ENCODE measurements at regions not wholly inside any gene's neighbourhood (a gene's known extent, or its start where the extent isn't known, plus 50 kb on each side); places are given as distances from the start of the nearest gene placed in this dataset.

GRCh38 chr16:74232806-74233465 lies 63.7 kb upstream of the PSMD7 start:
- H3K27me3 ChIP-seq (ENCODE audit: insufficient read depth, low read length) = no peaks in the 10 kb centered on the region

GRCh38 chr16:74230126-74230525 lies 66.5 kb upstream of the PSMD7 start:
- Histone ChIP-seq H3K36me3 (ENCODE audit: insufficient read depth, low read depth, low read length) (no peaks in the 10 kb centered on the region), H3K27me3 (ENCODE audit: insufficient read depth, low read length) (no peaks in the 10 kb centered on the region), H3K9me3 (ENCODE audit: insufficient read depth, low read depth, low read length) (no peaks in the 10 kb centered on the region), H3K4me3 (ENCODE audit: low read length) (no peak overlapping the region), H3K9ac (ENCODE audit: low read depth, low read length) (no peak overlapping the region), H3K4me1 (ENCODE audit: insufficient read depth, low read length) (no peaks in the 10 kb centered on the region), H3K27ac (ENCODE audit: low read length) (no peak overlapping the region)

More at GRCh38 chr16:74232806-74233465, 63.7 kb upstream of the PSMD7 start:
- H3K9me3 ChIP-seq (ENCODE audit: insufficient read depth, low read depth, low read length) = no peaks in the 10 kb centered on the region
- H3K36me3 ChIP-seq (ENCODE audit: insufficient read depth, low read depth, low read length) = no peaks in the 10 kb centered on the region
- no peaks in the 10 kb centered on the region for H3K4me1 ChIP-seq (ENCODE audit: insufficient read depth, low read length)
- no peak overlapping the region for H3K27ac ChIP-seq (ENCODE audit: low read length)
- H3K9ac ChIP-seq (ENCODE audit: low read depth, low read length) = no peak overlapping the region
- no peak overlapping the region for H3K4me3 ChIP-seq (ENCODE audit: low read length)

- Histone ChIP-seq H3K4me3 (ENCODE audit: low read length) (peak overlapping the region; percentile 46; the same call in 1 of the 2 replicates), H3K36me3 (ENCODE audit: insufficient read depth, low read depth, low read length) (no peaks in the 10 kb centered on the region), H3K27me3 (ENCODE audit: insufficient read depth, low read length) (no peaks in the 10 kb centered on the region), H3K4me1 (ENCODE audit: insufficient read depth, low read length) (no peaks in the 10 kb centered on the region), H3K9ac (ENCODE audit: low read depth, low read length) (no peak overlapping the region), H3K9me3 (ENCODE audit: insufficient read depth, low read depth, low read length) (no peaks in the 10 kb centered on the region), H3K27ac (ENCODE audit: low read length) (no peak overlapping the region)
Measured at GRCh38 chr16:74226338-74226954, 70.2 kb upstream of the PSMD7 start.

- Histone ChIP-seq H3K27me3 (ENCODE audit: insufficient read depth, low read length) (no peaks in the 10 kb centered on the region), H3K27ac (ENCODE audit: low read length) (no peak overlapping the region), H3K4me1 (ENCODE audit: insufficient read depth, low read length) (no peaks in the 10 kb centered on the region), H3K4me3 (ENCODE audit: low read length) (no peak overlapping the region), H3K36me3 (ENCODE audit: insufficient read depth, low read depth, low read length) (no peaks in the 10 kb centered on the region), H3K9me3 (ENCODE audit: insufficient read depth, low read depth, low read length) (no peaks in the 10 kb centered on the region), H3K9ac (ENCODE audit: low read depth, low read length) (no peak overlapping the region)
Measured at GRCh38 chr16:74224828-74225612, 71.6 kb upstream of the PSMD7 start.

- Histone ChIP-seq H3K27ac (ENCODE audit: low read length) (no peak overlapping the region), H3K4me3 (ENCODE audit: low read length) (no peak overlapping the region), H3K9ac (ENCODE audit: low read depth, low read length) (no peak overlapping the region), H3K9me3 (ENCODE audit: insufficient read depth, low read depth, low read length) (no peaks in the 10 kb centered on the region), H3K27me3 (ENCODE audit: insufficient read depth, low read length) (no peaks in the 10 kb centered on the region), H3K4me1 (ENCODE audit: insufficient read depth, low read length) (no peaks in the 10 kb centered on the region), H3K36me3 (ENCODE audit: insufficient read depth, low read depth, low read length) (no peaks in the 10 kb centered on the region)
Measured at GRCh38 chr16:74221828-74222227, 74.8 kb upstream of the PSMD7 start.

GRCh38 chr16:74219706-74220105 lies 76.9 kb upstream of the PSMD7 start:
- Histone ChIP-seq H3K27me3 (ENCODE audit: insufficient read depth, low read length) (no peaks in the 10 kb centered on the region), H3K9ac (ENCODE audit: low read depth, low read length) (no peak overlapping the region), H3K27ac (ENCODE audit: low read length) (no peak overlapping the region), H3K36me3 (ENCODE audit: insufficient read depth, low read depth, low read length) (no peaks in the 10 kb centered on the region), H3K9me3 (ENCODE audit: insufficient read depth, low read depth, low read length) (no peaks in the 10 kb centered on the region), H3K4me3 (ENCODE audit: low read length) (no peak overlapping the region), H3K4me1 (ENCODE audit: insufficient read depth, low read length) (no peaks in the 10 kb centered on the region)

- H3K27me3 ChIP-seq (ENCODE audit: insufficient read depth, low read length) = no peaks in the 10 kb centered on the region
Measured at GRCh38 chr16:74218871-74219270, 77.7 kb upstream of the PSMD7 start.

GRCh38 chr16:74216319-74216718 lies 80.3 kb upstream of the PSMD7 start:
- Histone ChIP-seq H3K36me3 (ENCODE audit: insufficient read depth, low read depth, low read length) (no peaks in the 10 kb centered on the region), H3K9ac (ENCODE audit: low read depth, low read length) (no peak overlapping the region), H3K4me1 (ENCODE audit: insufficient read depth, low read length) (no peaks in the 10 kb centered on the region), H3K27me3 (ENCODE audit: insufficient read depth, low read length) (no peaks in the 10 kb centered on the region), H3K27ac (ENCODE audit: low read length) (no peak overlapping the region), H3K4me3 (ENCODE audit: low read length) (no peak overlapping the region), H3K9me3 (ENCODE audit: insufficient read depth, low read depth, low read length) (no peaks in the 10 kb centered on the region)

More at GRCh38 chr16:74218871-74219270, 77.7 kb upstream of the PSMD7 start:
- Histone ChIP-seq H3K4me1 (ENCODE audit: insufficient read depth, low read length) (no peaks in the 10 kb centered on the region), H3K9ac (ENCODE audit: low read depth, low read length) (no peak overlapping the region), H3K9me3 (ENCODE audit: insufficient read depth, low read depth, low read length) (no peaks in the 10 kb centered on the region), H3K4me3 (ENCODE audit: low read length) (no peak overlapping the region), H3K36me3 (ENCODE audit: insufficient read depth, low read depth, low read length) (no peaks in the 10 kb centered on the region), H3K27ac (ENCODE audit: low read length) (no peak overlapping the region)

- H3K27me3 ChIP-seq (ENCODE audit: insufficient read depth, low read length) = no peaks in the 10 kb centered on the region
- H3K4me3 ChIP-seq (ENCODE audit: low read length) = no peak overlapping the region
- H3K4me1 ChIP-seq (ENCODE audit: insufficient read depth, low read length) = no peaks in the 10 kb centered on the region
- H3K36me3 ChIP-seq (ENCODE audit: insufficient read depth, low read depth, low read length) = no peaks in the 10 kb centered on the region
- H3K9me3 ChIP-seq (ENCODE audit: insufficient read depth, low read depth, low read length) = no peaks in the 10 kb centered on the region
- H3K9ac ChIP-seq (ENCODE audit: low read depth, low read length) = no peak overlapping the region
- H3K27ac ChIP-seq (ENCODE audit: low read length) = no peak overlapping the region
Measured at GRCh38 chr16:74215249-74215648, 81.4 kb upstream of the PSMD7 start.

- no peak overlapping the region for H3K4me3 ChIP-seq (ENCODE audit: low read length)
- no peaks in the 10 kb centered on the region for H3K36me3 ChIP-seq (ENCODE audit: insufficient read depth, low read depth, low read length)
- H3K27ac ChIP-seq (ENCODE audit: low read length) = no peak overlapping the region
- no peak overlapping the region for H3K9ac ChIP-seq (ENCODE audit: low read depth, low read length)
- no peaks in the 10 kb centered on the region for H3K9me3 ChIP-seq (ENCODE audit: insufficient read depth, low read depth, low read length)
- no peaks in the 10 kb centered on the region for H3K27me3 ChIP-seq (ENCODE audit: insufficient read depth, low read length)
- H3K4me1 ChIP-seq (ENCODE audit: insufficient read depth, low read length) = no peaks in the 10 kb centered on the region
Measured at GRCh38 chr16:74213372-74213771, 83.2 kb upstream of the PSMD7 start.

- Histone ChIP-seq H3K27me3 (ENCODE audit: insufficient read depth, low read length) (no peaks in the 10 kb centered on the region), H3K9me3 (ENCODE audit: insufficient read depth, low read depth, low read length) (no peaks in the 10 kb centered on the region), H3K9ac (ENCODE audit: low read depth, low read length) (no peak overlapping the region), H3K4me3 (ENCODE audit: low read length) (no peak overlapping the region), H3K27ac (ENCODE audit: low read length) (no peak overlapping the region), H3K36me3 (ENCODE audit: insufficient read depth, low read depth, low read length) (no peaks in the 10 kb centered on the region), H3K4me1 (ENCODE audit: insufficient read depth, low read length) (no peaks in the 10 kb centered on the region)
Measured at GRCh38 chr16:74210245-74210644, 86.4 kb upstream of the PSMD7 start.

GRCh38 chr16:74202009-74202408 lies 94.6 kb upstream of the PSMD7 start:
- H3K27ac ChIP-seq (ENCODE audit: low read length) = no peak overlapping the region
- no peaks in the 10 kb centered on the region for H3K9me3 ChIP-seq (ENCODE audit: insufficient read depth, low read depth, low read length)
- H3K4me3 ChIP-seq (ENCODE audit: low read length) = no peak overlapping the region
- no peak overlapping the region for H3K9ac ChIP-seq (ENCODE audit: low read depth, low read length)
- no peaks in the 10 kb centered on the region for H3K36me3 ChIP-seq (ENCODE audit: insufficient read depth, low read depth, low read length)
- H3K4me1 ChIP-seq (ENCODE audit: insufficient read depth, low read length) = no peaks in the 10 kb centered on the region
- no peaks in the 10 kb centered on the region for H3K27me3 ChIP-seq (ENCODE audit: insufficient read depth, low read length)

Data from iPS-20b (cell line).